ENCODE measurements at regions not wholly inside any gene's neighbourhood (a gene's known extent, or its start where the extent isn't known, plus 50 kb on each side); places are given as distances from the start of the nearest gene placed in this dataset.
"Not testable (repeated sequence)": the region's sequence is repeated elsewhere in the genome, so short reads cannot be mapped to it uniquely, and the experiment has no call there.

DNA sequence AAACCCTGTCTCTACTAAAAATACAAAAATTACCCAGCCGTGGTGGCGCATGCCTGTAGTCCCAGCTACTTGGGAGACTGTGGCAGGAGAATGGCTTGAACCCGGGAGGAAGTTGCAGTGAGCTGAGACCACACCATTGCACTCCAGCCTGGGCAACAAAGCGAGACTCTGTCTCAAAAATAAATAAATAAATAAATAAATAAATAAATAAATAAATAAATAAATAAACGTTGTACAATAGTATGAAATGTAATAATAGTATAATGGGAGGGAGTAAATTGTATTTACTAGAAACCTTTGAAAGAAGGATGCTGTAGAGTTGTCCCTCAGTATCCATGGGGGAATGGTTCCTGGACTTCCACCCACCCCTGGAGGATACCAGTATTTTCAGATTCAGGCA is 446.5 kb downstream of the AGTPBP1 start:
- not testable (repeated sequence) for TF ChIP-seq POLR2AphosphoS5 (IDR thresholded peaks at IDR 0.05; ENCODE audit: low read depth)
- TF ChIP-seq, protein P1, sequence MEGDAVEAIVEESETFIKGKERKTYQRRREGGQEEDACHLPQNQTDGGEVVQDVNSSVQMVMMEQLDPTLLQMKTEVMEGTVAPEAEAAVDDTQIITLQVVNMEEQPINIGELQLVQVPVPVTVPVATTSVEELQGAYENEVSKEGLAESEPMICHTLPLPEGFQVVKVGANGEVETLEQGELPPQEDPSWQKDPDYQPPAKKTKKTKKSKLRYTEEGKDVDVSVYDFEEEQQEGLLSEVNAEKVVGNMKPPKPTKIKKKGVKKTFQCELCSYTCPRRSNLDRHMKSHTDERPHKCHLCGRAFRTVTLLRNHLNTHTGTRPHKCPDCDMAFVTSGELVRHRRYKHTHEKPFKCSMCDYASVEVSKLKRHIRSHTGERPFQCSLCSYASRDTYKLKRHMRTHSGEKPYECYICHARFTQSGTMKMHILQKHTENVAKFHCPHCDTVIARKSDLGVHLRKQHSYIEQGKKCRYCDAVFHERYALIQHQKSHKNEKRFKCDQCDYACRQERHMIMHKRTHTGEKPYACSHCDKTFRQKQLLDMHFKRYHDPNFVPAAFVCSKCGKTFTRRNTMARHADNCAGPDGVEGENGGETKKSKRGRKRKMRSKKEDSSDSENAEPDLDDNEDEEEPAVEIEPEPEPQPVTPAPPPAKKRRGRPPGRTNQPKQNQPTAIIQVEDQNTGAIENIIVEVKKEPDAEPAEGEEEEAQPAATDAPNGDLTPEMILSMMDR (IDR thresholded peaks at IDR 0.05; ENCODE audit: insufficient read depth, low read length): not testable (repeated sequence)
- TF ChIP-seq, protein P2, sequence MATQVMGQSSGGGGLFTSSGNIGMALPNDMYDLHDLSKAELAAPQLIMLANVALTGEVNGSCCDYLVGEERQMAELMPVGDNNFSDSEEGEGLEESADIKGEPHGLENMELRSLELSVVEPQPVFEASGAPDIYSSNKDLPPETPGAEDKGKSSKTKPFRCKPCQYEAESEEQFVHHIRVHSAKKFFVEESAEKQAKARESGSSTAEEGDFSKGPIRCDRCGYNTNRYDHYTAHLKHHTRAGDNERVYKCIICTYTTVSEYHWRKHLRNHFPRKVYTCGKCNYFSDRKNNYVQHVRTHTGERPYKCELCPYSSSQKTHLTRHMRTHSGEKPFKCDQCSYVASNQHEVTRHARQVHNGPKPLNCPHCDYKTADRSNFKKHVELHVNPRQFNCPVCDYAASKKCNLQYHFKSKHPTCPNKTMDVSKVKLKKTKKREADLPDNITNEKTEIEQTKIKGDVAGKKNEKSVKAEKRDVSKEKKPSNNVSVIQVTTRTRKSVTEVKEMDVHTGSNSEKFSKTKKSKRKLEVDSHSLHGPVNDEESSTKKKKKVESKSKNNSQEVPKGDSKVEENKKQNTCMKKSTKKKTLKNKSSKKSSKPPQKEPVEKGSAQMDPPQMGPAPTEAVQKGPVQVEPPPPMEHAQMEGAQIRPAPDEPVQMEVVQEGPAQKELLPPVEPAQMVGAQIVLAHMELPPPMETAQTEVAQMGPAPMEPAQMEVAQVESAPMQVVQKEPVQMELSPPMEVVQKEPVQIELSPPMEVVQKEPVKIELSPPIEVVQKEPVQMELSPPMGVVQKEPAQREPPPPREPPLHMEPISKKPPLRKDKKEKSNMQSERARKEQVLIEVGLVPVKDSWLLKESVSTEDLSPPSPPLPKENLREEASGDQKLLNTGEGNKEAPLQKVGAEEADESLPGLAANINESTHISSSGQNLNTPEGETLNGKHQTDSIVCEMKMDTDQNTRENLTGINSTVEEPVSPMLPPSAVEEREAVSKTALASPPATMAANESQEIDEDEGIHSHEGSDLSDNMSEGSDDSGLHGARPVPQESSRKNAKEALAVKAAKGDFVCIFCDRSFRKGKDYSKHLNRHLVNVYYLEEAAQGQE (IDR thresholded peaks at IDR 0.05; ENCODE audit: insufficient replicate concordance, low read depth): not testable (repeated sequence)

Measured in HL-60 (cell line).